NCI-H82 treated with DMSO at 0.1 percent for 48 hours (cell line): ENCODE measurements at regions not wholly inside any gene's neighbourhood (a gene's known extent, or its start where the extent isn't known, plus 50 kb on each side); places are given as distances from the start of the nearest gene placed in this dataset.
"Not testable (repeated sequence)": the region's sequence is repeated elsewhere in the genome, so short reads cannot be mapped to it uniquely, and the experiment has no call there.

ENCODE experiments used
- DNase-seq: peaks from one replicate; lab custom pipeline; 2025; ENCODE audit not compliant: unreplicated experiment; lab: John Stamatoyannopoulos, UW

DNA sequence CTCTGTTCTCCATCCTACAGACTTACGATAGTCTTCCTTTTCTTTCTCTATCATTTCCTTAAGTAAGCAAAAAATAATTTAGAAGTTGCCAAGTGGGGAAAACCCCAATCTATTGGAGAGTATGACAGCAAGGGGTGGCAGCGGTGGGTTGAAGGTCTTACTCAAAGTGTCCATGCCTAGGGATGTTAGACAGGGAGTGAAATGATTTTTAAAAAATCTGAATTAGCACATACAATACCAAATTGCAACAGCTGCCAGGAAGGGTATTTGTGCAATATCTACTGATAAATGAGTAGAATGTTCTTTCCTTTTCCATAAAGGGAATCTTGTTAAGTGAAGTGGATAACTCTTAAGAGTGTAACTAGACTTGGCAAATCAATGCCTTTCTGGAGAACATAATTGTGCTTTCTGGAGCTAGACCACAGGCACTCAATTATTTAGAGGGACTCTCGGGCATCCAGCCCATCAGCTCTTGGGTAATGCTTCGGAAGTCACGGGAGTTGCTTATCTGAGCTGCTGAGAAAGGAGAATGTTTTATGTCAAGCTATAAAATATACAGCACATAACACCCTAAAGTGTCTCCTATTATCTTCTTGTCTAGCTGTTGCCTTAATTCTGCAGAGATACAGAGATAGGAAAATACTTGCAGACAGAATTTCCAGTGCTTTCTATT is 151.5 kb downstream of the KCNJ2 start:
- no peak for DNase-seq

DNA sequence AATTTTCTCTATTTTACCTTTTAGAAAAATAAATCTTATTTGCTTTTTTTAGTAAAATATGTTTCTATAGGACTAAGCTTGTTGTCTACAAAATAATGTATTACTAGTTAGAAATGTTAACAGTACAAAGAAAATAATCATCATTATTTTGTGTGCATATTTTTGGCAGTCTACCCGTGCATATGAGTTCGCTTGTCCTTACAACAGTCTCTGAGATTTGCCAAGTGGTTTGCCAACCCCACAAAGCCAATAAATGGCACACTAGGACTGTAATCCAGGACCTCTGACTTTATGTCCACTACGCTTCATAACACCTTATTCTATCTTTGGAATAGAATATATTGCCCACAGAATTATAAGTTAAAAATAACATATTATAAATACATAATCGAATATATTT is 152.0 kb downstream of the KCNJ2 start:
- no peak for DNase-seq

DNA sequence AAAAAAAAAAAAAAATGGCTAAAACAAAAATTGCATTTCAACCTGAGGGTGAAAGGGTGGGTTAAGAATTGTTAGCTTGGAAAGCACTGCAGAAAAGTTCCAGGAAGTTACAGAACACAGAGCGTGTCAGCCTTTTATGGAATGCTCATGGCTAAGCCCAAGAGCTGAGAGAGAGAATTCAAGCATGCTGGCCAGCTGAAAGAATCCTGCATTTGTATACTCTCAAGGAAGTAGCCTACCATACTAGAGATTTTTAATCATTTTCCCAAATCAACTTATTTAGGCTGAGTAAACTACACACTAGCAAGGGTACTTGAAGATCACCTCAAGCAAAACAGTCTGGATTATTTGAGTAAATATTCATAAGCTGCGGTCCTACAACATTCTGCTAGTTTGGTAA is 153.9 kb downstream of the KCNJ2 start:
- DNase-seq = no peak

DNA sequence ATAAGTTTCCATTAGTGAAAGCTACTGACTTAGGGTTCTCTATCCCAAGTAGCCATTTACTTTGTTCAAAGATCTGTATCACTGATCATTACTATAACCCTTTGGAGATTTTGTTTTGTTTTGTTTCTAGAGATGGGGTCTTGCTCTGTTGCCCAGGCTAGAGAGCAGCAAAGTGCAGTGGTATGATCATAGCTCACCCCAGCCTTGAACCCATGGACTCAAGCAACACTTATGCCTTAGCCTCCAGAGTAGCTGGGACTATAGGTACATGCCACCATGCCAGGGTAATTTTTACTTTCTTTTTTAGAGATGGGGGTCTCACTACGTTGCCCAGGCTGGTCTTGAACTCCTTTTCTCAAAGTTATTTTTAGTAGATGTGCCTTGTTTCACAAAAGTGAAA is 154.7 kb downstream of the KCNJ2 start:
- no peak for DNase-seq

- DNase-seq = no peak
Observed at GRCh38 chr17:70327279-70327678, 157.9 kb downstream of the KCNJ2 start.

DNA sequence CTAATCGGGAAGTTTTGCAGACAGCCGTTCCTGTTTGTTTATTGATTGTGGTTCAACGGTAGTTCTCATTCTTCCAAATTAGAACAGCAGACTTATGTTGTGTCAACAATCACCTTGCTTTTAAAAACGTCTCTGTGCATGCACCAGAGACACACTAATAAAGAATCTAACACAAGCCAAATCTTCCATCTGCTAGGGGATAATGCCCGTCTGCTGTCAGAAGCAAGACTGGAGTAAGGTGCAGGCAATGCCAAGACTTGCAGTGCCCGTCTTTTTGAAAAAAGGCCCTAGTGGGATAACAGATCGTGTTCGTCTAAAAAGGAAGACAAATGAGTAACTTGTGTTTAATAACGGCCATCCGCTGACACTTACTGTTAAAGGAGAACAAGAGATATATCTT is 158.4 kb downstream of the KCNJ2 start:
- DNase-seq = peak; percentile 76

GRCh38 chr17:70329721-70330120 is 160.4 kb downstream of the KCNJ2 start:
- DNase-seq = peak; percentile 31

- DNase-seq = not testable (repeated sequence)
Observed at GRCh38 chr17:70331066-70331465, 161.7 kb downstream of the KCNJ2 start.

DNA sequence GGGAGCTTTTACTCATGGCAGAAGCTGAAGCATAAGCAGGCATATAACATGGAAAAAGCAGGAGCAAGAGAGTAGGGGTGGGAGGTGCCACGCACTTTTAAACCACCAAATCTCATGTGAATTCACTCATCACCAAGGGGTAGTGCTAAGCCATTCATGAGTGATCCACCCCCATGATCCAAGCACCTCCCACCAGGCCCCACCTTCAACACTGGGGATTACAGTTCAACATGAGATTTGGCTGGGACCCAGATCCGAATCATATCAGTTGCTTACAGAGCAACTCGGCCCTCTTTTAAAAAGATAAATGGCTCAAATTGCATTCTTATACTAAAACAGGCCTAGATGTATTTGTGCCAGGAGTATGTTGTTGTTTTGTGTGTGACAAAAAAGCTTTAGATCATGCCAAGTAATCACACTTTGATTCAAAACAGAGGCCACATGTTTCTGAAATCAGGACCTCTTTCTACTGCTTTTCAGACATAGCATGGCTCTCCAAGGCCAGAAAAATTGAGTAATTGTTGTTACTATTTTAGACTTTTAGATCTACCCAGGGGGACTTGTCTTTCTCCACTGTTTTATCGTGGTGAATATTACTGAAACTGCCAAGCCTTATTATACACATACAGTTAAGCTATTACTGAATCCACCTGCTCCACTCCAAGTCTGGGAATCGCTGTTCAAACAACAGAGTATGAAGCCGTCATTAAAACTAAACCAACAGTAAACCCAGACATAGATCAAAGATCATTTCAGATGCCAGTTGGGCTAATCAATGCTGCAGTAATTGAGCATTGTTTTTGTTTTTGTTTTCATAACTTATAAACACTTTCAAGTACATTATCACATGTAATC is 163.3 kb downstream of the KCNJ2 start:
- DNase-seq = no peak

- DNase-seq = peak; percentile 88
Observed at GRCh38 chr17:70336411-70336810, 167.1 kb downstream of the KCNJ2 start.

DNA sequence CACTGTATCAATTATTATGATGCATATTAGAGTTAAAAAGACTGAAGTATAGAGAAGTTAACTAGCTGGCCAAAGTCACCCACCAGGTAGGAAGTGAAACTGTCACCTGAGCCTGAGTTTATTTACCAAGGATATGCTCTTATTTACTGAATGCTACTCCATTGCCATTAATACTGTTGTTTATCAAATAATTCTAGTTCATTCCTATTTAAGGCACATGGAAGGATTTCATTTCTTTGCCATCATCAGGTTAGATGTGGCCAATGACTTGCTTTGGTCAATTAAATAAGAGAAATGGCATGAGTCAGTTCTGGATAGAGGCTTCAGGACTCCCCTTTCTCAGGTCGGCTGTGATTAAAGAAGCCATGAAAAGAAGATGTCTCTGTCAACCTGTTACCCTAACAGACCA is 169.6 kb downstream of the KCNJ2 start:
- DNase-seq = no peak

DNA sequence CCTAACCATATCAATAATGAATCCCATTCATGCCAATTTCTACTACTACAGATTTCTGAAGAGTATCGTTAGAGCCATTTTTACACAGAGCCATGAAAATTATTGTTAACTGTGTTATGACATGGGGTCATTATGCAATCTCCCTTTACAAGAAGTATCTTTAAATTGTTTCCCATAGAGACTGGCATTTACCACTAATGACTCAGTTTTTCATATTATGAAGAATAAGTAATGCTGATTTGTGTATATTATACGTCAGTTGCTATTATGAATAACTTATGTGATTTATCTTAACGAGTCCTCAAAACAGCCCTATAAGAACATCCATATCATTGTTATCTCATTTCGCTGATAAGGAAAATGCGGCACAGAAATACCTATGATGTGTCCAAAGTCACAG is 173.8 kb downstream of the KCNJ2 start:
- DNase-seq = no peak

GRCh38 chr17:70344386-70345060 is 175.2 kb downstream of the KCNJ2 start:
- DNase-seq = no peak

DNA sequence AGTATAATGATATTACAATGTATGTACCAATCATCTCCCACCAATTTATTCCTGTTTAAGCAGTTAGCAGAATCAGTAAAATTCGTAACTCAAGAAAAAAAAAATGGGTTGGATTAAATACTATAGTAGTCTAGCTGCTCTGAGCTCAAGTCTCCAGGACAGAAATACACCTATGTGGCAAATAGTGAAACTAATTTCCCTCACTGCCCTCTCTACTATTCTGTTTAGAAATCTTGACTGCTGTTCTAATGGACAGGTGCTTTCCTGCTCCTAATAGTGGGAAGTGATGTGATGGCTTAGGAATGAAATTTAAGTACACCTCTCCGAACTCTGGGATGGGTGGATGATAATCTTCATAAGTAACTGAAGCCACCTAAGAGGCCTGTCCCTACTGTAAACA is 175.7 kb downstream of the KCNJ2 start:
- no peak for DNase-seq

- DNase-seq = no peak
Observed at GRCh38 chr17:70352834-70353233, 183.5 kb downstream of the KCNJ2 start.

GRCh38 chr17:70353408-70354092 is 184.2 kb downstream of the KCNJ2 start:
- DNase-seq = peak; percentile 58

DNA sequence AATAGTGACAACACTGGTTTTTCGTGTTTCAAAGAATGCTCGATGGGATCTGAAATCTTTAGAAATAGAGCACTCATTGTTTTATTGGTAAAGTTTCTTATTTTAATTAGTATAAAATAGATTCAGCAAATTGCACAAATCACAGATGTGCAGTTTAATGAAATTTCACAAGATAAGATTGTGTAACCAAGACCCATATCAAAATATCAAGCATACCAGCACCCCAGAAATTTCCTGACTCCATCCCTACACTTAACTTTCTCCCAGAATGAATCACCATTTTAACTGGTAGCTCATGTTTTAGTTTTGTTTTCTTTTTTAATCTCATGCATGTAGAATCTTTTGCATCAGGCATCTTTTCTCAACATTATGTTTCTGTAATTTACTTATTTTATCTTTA is 185.9 kb downstream of the KCNJ2 start:
- no peak for DNase-seq

DNA sequence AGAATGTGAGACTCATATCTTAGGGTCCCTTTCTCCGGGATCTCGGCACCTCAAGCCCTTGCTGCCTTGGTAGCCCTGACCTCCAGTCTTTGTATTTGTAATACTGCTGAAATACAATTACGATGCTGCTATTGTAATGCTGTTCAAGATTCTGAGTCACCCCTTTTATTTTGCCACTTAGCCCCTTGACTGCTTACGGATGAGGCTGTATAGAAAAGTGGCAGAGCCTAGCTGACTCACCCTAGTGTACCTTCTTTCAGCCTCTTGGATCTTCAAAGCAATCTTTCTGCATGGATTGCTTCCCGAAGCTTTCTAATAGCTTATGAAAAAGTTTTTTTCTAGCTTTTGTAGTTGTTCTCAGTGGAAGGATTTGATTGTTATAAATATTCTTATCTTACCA is 187.9 kb downstream of the KCNJ2 start:
- no peak for DNase-seq

- no peak for DNase-seq
Observed at GRCh38 chr17:70365091-70365583, 195.8 kb downstream of the KCNJ2 start.

GRCh38 chr17:70366386-70366785 is 197.1 kb downstream of the KCNJ2 start:
- no peak for DNase-seq

- no peak for DNase-seq
Observed at GRCh38 chr17:70368011-70368410, 198.7 kb downstream of the KCNJ2 start.
